Inferior parietal cortex (tissue), 1 donor: ENCODE measurements at regions not wholly inside any gene's neighbourhood (a gene's known extent, or its start where the extent isn't known, plus 50 kb on each side); places are given as distances from the start of the nearest gene placed in this dataset.

Experiments
- DNase-seq: peaks from one replicate; pipeline ENCODE4 v3.0.0-alpha.2; 2016; ENCODE audit errors: extremely low spot score

DNA sequence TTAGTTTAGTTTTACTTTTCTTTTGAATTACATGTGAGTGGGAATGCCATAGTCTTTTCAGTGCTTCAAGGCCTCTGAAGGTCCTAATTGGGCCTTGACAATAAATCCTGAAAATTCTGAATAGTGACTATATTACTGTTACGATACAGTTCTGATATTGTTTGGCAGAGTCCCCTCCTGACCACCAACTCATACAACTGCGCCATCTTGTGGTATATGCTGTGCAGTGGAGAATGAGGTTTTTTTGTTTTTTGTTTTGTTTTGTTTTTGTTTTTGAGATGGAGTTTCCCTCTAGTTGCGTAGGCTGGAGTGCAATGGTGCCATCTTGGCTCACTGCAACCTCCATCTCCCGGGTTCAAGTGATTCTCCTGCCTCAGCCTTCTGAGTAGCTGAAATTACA, 56.6 kb upstream of the CHRDL1 start:
- DNase-seq, result no peak

DNA sequence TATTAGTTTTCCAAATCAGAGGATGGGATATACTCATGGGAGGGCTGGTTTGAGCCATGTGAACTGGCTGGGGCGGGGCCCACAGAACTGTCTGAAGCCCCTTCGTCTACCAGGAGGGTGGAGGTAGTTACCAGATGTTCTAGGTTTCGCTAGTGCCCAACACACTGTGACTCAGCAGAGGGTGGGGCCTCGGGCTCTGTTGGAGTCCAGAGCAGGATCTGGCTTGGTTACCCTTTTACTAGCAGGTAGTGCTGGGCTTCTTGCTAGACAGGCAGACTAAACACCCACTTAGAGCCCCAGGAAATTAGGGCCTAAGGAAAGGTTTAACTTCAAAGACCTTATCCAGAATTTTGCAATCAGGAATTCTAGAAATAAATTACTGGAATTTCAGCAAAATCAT, 56.2 kb upstream of the CHRDL1 start:
- no peak for DNase-seq

DNA sequence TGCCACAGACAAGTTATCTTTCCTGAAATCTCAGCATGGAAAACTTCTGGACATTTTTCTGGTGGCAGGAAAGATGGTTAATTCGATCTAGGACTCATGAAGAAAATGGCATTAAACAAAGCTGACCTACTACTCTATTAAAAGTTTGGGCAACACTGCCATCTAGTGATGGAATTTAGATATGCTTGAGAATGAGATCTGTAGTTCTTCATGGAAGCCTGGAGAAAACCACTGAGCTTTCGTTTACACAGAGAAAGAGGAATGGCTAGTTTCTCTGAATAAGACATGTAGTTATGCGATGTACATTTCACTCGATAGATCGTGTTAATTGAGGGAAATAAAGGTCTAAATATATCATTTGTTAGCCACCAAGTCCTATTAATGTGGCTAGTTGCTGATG, 51.7 kb upstream of the CHRDL1 start:
- DNase-seq, result peak; percentile 85

DNA sequence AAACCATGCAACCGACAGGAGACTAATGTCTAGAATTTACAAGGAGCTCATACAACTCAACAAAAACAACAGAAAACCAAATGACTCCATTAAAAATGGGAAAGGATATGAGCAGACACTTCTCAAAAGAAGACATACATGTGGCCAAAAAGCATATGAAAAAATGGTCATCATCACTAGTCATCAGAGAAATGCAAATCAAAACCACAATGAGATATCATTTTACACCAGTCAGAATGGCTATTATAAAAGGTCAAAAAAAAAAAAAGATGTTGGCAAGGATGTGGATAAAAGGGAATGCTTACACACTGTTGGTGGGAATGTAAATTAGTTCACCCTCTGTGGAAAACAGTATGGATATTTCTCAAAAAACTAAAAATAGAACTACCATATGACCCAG, 50.5 kb upstream of the CHRDL1 start:
- no peak for DNase-seq
